ENCODE measurements at regions not wholly inside any gene's neighbourhood (a gene's known extent, or its start where the extent isn't known, plus 50 kb on each side); places are given as distances from the start of the nearest gene placed in this dataset.

GRCh38 chr13:22828081-22828480 is 352.7 kb upstream of the SGCG start:
- no peak overlapping the region for H3K4me3 ChIP-seq (ENCODE audit: control extremely low read depth in 1 of 5, extremely low read depth in 1 of 5, insufficient read depth in 1 of 5, low read depth in 2 of 5, low read length in 4 of 5)
- TF ChIP-seq EZH2 (IDR thresholded peaks at IDR 0.05; ENCODE audit: borderline replicate concordance, insufficient read depth, low read depth, low read length, poor library complexity, severe bottlenecking) (no peak), CTCF (IDR thresholded peaks at IDR 0.05) (no peak)
- no peak overlapping the region for H3K27ac ChIP-seq (ENCODE audit: low read length in 2 of 2)
- DNase-seq (no peak), ATAC-seq (ENCODE audit: low read depth) (no peak)
- no peaks in the 10 kb centered on the region for H3K4me1 ChIP-seq (ENCODE audit: control insufficient read depth in 2 of 2, insufficient read depth in 2 of 2, low read length in 2 of 2)
- H3K27me3 Mint-ChIP-seq, result no peaks in the 10 kb centered on the region
- H3K4me3 Mint-ChIP-seq, result no peak overlapping the region
- no CpG with 5 or more reads among the region's 2 CpGs for WGBS (ENCODE audit: insufficient coverage)
- no peaks in the 10 kb centered on the region for H3K4me1 Mint-ChIP-seq
- ChIA-PET CTCF (no interaction called here), POLR2A (no interaction called here)
- no peaks in the 10 kb centered on the region for H3K9me3 Mint-ChIP-seq (ENCODE audit: insufficient read depth)
- H2AFZ ChIP-seq (ENCODE audit: insufficient read depth, low read depth, low read length, poor library complexity, severe bottlenecking), result no peak overlapping the region
- intact Hi-C loops (cut with micrococcal nuclease), result no loop called here
- H4K20me1 ChIP-seq (ENCODE audit: control insufficient read depth, insufficient read depth, low read length, poor library complexity, severe bottlenecking), result no peaks in the 10 kb centered on the region
- H3K27me3 ChIP-seq (replicated peaks in 1 of 4; ENCODE audit: control extremely low read depth in 1 of 4, control insufficient read depth in 3 of 4, insufficient read depth in 4 of 4, low read length in 3 of 4), result peaks cover 0 to 2% (median 0%) of the 10 kb centered on the region in 4 experiments
- no peak overlapping the region for H3K9ac ChIP-seq (ENCODE audit: low read length)
- no peaks in the 10 kb centered on the region for H3K79me2 ChIP-seq (ENCODE audit: control insufficient read depth, insufficient read depth, low read length)
- H3K9me3 ChIP-seq (ENCODE audit: control extremely low read depth in 1 of 3, control insufficient read depth in 2 of 3, insufficient read depth in 1 of 3, low read length in 2 of 3), result no peaks in the 10 kb centered on the region
- no peaks in the 10 kb centered on the region for H3K36me3 ChIP-seq (replicated peaks in 1 of 2; ENCODE audit: control extremely low read depth in 1 of 2, control insufficient read depth in 1 of 2, extremely low read depth in 1 of 2, insufficient read depth in 2 of 2, low read length in 1 of 2)
- no peak overlapping the region for H3K27ac Mint-ChIP-seq
- no peak overlapping the region for H3K4me2 ChIP-seq (replicated peaks; ENCODE audit: low read depth, low read length, poor library complexity, severe bottlenecking)

GRCh38 chr13:22836475-22836874 is 344.3 kb upstream of the SGCG start:
- POLR2A ChIA-PET, result no interaction called here
- Histone ChIP-seq H3K79me2 (ENCODE audit: control insufficient read depth, insufficient read depth, low read length) (no peaks in the 10 kb centered on the region), H3K9me3 (ENCODE audit: control extremely low read depth in 1 of 3, control insufficient read depth in 2 of 3, insufficient read depth in 1 of 3, low read length in 2 of 3) (no peaks in the 10 kb centered on the region), H4K20me1 (ENCODE audit: control insufficient read depth, insufficient read depth, low read length, poor library complexity, severe bottlenecking) (no peaks in the 10 kb centered on the region), H3K4me3 (ENCODE audit: control extremely low read depth in 1 of 5, extremely low read depth in 1 of 5, insufficient read depth in 1 of 5, low read depth in 2 of 5, low read length in 4 of 5) (no peak overlapping the region), H3K27me3 (replicated peaks in 1 of 4; ENCODE audit: control extremely low read depth in 1 of 4, control insufficient read depth in 3 of 4, insufficient read depth in 4 of 4, low read length in 3 of 4) (peaks cover 0 to 6% (median 2%) of the 10 kb centered on the region in 4 experiments), H3K27ac (ENCODE audit: low read length in 2 of 2) (no peak overlapping the region), H2AFZ (ENCODE audit: insufficient read depth, low read depth, low read length, poor library complexity, severe bottlenecking) (no peak overlapping the region), H3K4me2 (replicated peaks; ENCODE audit: low read depth, low read length, poor library complexity, severe bottlenecking) (no peak overlapping the region), H3K4me1 (ENCODE audit: control insufficient read depth in 2 of 2, insufficient read depth in 2 of 2, low read length in 2 of 2) (no peaks in the 10 kb centered on the region), H3K9ac (ENCODE audit: low read length) (no peak overlapping the region), H3K36me3 (replicated peaks in 1 of 2; ENCODE audit: control extremely low read depth in 1 of 2, control insufficient read depth in 1 of 2, extremely low read depth in 1 of 2, insufficient read depth in 2 of 2, low read length in 1 of 2) (no peaks in the 10 kb centered on the region)
- TF ChIP-seq EZH2 (IDR thresholded peaks at IDR 0.05; ENCODE audit: borderline replicate concordance, insufficient read depth, low read depth, low read length, poor library complexity, severe bottlenecking), result no peak
- TF ChIP-seq CTCF (IDR thresholded peaks at IDR 0.05), result no peak
- no peak for DNase-seq
- H3K4me1 Mint-ChIP-seq, result no peaks in the 10 kb centered on the region
- H3K27me3 Mint-ChIP-seq, result peaks cover 4% of the 10 kb centered on the region
- CTCF ChIA-PET, result no interaction called here
- no CpG with 5 or more reads among the region's 2 CpGs for WGBS (ENCODE audit: insufficient coverage)
- intact Hi-C loops (cut with micrococcal nuclease), result no loop called here
- H3K4me3 Mint-ChIP-seq, result no peak overlapping the region
- H3K9me3 Mint-ChIP-seq (ENCODE audit: insufficient read depth), result no peaks in the 10 kb centered on the region
- no peak overlapping the region for H3K27ac Mint-ChIP-seq
- ATAC-seq (ENCODE audit: low read depth), result no peak

Data from B cell (primary cell).